GM12878 (cell line): ENCODE measurements at regions not wholly inside any gene's neighbourhood (a gene's known extent, or its start where the extent isn't known, plus 50 kb on each side); places are given as distances from the start of the nearest gene placed in this dataset.

Experiments used
- IRF4 ChIP-seq: IDR thresholded peaks from 2 replicates; pipeline ENCODE4 v1.6.1; 2011; ENCODE audit warnings: low read depth, low read length
- PAX5 ChIP-seq: IDR thresholded peaks from 2 replicates; pipeline ENCODE4 v1.6.1; 2011; ENCODE audit warnings: low read depth, low read length, borderline replicate concordance
- SREBF1 ChIP-seq: IDR thresholded peaks from 2 replicates; pipeline ENCODE4 v1.6.1; 2012; ENCODE audit warnings: mild to moderate bottlenecking, low read length
- TCF3 ChIP-seq: IDR thresholded peaks from 2 replicates; pipeline ENCODE4 v1.6.1; 2012; ENCODE audit warnings: low read depth, mild to moderate bottlenecking, low read length, borderline replicate concordance; ENCODE audit not compliant: insufficient read depth
- ZNF384 ChIP-seq: IDR thresholded peaks from 2 replicates; pipeline ENCODE4 v1.6.1; 2012; ENCODE audit warnings: low read depth, mild to moderate bottlenecking, low read length, improper control_type of control experiment, borderline replicate concordance
- TF ChIP-seq, protein P1 (sequence below): IDR thresholded peaks from 2 replicates; pipeline ENCODE4 v1.6.1; 2012; ENCODE audit warnings: improper control_type of control experiment, low read depth, low read length; ENCODE audit not compliant: insufficient replicate concordance
- TF ChIP-seq, protein P2 (sequence below): IDR thresholded peaks from 2 replicates; pipeline ENCODE4 v1.6.1; 2012; ENCODE audit warnings: low read depth, low read length, improper control_type of control experiment
- TF ChIP-seq, protein P3 (sequence below): fragments of 450-650 bp; IDR thresholded peaks from 2 replicates; pipeline ENCODE4 v1.6.1; 2018; ENCODE audit warnings: borderline replicate concordance, mild to moderate bottlenecking; ENCODE audit not compliant: partially characterized antibody

DNA sequence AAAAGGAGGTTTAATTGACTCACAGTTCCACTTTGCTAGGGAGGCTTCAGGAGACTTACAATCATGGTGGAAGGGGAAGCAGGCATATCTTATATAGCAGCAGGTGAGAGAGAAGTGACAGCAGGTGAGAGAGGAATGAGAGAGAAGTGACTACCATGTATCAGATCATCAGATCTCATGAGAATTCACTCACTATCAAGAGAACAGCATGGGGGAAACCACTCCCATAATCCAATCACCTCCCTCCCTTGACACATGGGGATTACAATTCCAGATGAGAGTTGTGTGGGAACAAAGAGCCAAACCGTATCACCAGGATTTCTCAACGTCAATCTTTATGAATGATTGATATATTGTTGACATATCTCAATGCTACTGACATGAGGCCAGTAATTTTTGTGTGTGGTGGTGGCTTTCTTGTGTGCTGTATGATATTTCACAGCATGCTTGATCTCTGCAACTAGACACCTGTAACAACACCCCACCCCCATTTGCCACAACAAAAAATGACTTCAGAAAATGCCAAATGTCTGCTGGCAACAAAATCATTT lies 1470.9 kb upstream of the SEL1L start (continued):
- TF ChIP-seq, protein P1, sequence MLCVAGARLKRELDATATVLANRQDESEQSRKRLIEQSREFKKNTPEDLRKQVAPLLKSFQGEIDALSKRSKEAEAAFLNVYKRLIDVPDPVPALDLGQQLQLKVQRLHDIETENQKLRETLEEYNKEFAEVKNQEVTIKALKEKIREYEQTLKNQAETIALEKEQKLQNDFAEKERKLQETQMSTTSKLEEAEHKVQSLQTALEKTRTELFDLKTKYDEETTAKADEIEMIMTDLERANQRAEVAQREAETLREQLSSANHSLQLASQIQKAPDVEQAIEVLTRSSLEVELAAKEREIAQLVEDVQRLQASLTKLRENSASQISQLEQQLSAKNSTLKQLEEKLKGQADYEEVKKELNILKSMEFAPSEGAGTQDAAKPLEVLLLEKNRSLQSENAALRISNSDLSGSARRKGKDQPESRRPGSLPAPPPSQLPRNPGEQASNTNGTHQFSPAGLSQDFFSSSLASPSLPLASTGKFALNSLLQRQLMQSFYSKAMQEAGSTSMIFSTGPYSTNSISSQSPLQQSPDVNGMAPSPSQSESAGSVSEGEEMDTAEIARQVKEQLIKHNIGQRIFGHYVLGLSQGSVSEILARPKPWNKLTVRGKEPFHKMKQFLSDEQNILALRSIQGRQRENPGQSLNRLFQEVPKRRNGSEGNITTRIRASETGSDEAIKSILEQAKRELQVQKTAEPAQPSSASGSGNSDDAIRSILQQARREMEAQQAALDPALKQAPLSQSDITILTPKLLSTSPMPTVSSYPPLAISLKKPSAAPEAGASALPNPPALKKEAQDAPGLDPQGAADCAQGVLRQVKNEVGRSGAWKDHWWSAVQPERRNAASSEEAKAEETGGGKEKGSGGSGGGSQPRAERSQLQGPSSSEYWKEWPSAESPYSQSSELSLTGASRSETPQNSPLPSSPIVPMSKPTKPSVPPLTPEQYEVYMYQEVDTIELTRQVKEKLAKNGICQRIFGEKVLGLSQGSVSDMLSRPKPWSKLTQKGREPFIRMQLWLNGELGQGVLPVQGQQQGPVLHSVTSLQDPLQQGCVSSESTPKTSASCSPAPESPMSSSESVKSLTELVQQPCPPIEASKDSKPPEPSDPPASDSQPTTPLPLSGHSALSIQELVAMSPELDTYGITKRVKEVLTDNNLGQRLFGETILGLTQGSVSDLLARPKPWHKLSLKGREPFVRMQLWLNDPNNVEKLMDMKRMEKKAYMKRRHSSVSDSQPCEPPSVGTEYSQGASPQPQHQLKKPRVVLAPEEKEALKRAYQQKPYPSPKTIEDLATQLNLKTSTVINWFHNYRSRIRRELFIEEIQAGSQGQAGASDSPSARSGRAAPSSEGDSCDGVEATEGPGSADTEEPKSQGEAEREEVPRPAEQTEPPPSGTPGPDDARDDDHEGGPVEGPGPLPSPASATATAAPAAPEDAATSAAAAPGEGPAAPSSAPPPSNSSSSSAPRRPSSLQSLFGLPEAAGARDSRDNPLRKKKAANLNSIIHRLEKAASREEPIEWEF, result no peak
- TF ChIP-seq, protein P2, sequence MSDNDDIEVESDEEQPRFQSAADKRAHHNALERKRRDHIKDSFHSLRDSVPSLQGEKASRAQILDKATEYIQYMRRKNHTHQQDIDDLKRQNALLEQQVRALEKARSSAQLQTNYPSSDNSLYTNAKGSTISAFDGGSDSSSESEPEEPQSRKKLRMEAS, result no peak
- no peak for TF ChIP-seq PAX5
- TF ChIP-seq, protein P3, sequence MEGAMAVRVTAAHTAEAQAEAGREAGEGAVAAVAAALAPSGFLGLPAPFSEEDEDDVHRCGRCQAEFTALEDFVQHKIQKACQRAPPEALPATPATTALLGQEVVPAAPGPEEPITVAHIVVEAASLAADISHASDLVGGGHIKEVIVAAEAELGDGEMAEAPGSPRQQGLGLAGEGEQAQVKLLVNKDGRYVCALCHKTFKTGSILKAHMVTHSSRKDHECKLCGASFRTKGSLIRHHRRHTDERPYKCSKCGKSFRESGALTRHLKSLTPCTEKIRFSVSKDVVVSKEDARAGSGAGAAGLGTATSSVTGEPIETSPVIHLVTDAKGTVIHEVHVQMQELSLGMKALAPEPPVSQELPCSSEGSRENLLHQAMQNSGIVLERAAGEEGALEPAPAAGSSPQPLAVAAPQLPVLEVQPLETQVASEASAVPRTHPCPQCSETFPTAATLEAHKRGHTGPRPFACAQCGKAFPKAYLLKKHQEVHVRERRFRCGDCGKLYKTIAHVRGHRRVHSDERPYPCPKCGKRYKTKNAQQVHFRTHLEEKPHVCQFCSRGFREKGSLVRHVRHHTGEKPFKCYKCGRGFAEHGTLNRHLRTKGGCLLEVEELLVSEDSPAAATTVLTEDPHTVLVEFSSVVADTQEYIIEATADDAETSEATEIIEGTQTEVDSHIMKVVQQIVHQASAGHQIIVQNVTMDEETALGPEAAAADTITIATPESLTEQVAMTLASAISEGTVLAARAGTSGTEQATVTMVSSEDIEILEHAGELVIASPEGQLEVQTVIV, result no peak
- TF ChIP-seq IRF4, result no peak
- TF ChIP-seq TCF3, result no peak
- no peak for TF ChIP-seq ZNF384
- TF ChIP-seq SREBF1, result no peak
